SK-N-SH treated with all-trans-retinoic acid at 6 μM for 48 hours (cell line): ENCODE measurements at regions not wholly inside any gene's neighbourhood (a gene's known extent, or its start where the extent isn't known, plus 50 kb on each side); places are given as distances from the start of the nearest gene placed in this dataset.

Source experiments
- CSDC2 ChIP-seq: fragments of 250-450 bp; sonication (Bioruptor Pico); IDR thresholded peaks from 2 replicates; pipeline ENCODE4 v1.5.0; 2020; ENCODE audit warnings: mild to moderate bottlenecking, moderate library complexity
- ISL1 ChIP-seq: fragments of 250-450 bp; sonication (Bioruptor Pico); IDR thresholded peaks from 2 replicates; pipeline ENCODE4 v2.1.2; 2022; ENCODE audit warnings: mild to moderate bottlenecking, moderate library complexity
- RARB ChIP-seq: fragments of 250-450 bp; sonication (Bioruptor Pico); IDR thresholded peaks from 2 replicates; pipeline ENCODE4 v1.8.0; 2021; ENCODE audit warnings: mild to moderate bottlenecking, moderate library complexity
- SNAI2 ChIP-seq: fragments of 250-450 bp; sonication (Bioruptor Pico); IDR thresholded peaks from 2 replicates; pipeline ENCODE4 v1.5.0; 2020; ENCODE audit warnings: mild to moderate bottlenecking, moderate library complexity
- ZC3H10 ChIP-seq: fragments of 250-450 bp; sonication (Bioruptor Pico); IDR thresholded peaks from 2 replicates; pipeline ENCODE4 v1.5.1; 2021; ENCODE audit warnings: mild to moderate bottlenecking, moderate library complexity
- ZFP3 ChIP-seq: fragments of 250-450 bp; sonication (Bioruptor Pico); IDR thresholded peaks from 2 replicates; pipeline ENCODE4 v1.5.0; 2020; ENCODE audit warnings: mild to moderate bottlenecking, moderate library complexity
- ZNF70 ChIP-seq: fragments of 450-650 bp; formaldehyde crosslinking; IDR thresholded peaks from 2 replicates; pipeline ENCODE4 v1.5.0; 2020; ENCODE audit warnings: mild to moderate bottlenecking, moderate library complexity
- TF ChIP-seq, protein P1 (sequence below): fragments of 250-450 bp; sonication (Bioruptor Pico); IDR thresholded peaks from 2 replicates; pipeline ENCODE4 v1.8.0; 2020; ENCODE audit warnings: mild to moderate bottlenecking, moderate library complexity, borderline replicate concordance

DNA sequence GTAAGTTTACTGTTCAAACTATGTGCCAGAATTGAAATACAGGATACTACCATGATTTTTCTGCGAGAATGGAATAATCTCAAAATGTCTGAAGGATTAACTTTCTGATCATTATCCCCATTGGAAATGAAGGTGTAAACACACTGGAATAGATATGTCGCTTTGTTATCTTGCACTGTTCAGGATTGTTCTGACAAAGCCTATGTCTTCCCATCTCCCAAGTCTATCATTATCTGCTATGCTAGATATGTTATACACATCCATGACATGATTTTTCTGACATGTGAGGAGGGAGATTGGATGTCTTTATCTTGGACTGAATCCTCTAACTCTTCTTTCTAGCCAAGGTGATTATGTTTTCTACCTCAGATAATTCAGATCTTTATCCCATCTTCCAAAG lies 1239.3 kb upstream of the ADGRL4 start:
- TF ChIP-seq ZNF70, result no peak
- no peak for TF ChIP-seq CSDC2 (CRISPR knock-in tag)
- no peak for TF ChIP-seq SNAI2 (CRISPR knock-in tag)
- TF ChIP-seq, protein P1, sequence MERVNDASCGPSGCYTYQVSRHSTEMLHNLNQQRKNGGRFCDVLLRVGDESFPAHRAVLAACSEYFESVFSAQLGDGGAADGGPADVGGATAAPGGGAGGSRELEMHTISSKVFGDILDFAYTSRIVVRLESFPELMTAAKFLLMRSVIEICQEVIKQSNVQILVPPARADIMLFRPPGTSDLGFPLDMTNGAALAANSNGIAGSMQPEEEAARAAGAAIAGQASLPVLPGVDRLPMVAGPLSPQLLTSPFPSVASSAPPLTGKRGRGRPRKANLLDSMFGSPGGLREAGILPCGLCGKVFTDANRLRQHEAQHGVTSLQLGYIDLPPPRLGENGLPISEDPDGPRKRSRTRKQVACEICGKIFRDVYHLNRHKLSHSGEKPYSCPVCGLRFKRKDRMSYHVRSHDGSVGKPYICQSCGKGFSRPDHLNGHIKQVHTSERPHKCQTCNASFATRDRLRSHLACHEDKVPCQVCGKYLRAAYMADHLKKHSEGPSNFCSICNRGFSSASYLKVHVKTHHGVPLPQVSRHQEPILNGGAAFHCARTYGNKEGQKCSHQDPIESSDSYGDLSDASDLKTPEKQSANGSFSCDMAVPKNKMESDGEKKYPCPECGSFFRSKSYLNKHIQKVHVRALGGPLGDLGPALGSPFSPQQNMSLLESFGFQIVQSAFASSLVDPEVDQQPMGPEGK (CRISPR knock-in tag), result no peak
- no peak for TF ChIP-seq ISL1 (CRISPR knock-in tag)
- TF ChIP-seq RARB (CRISPR knock-in tag), result no peak
- no peak for TF ChIP-seq ZFP3
- no peak for TF ChIP-seq ZC3H10 (CRISPR knock-in tag)
